Small intestine (tissue), 7 donors: ENCODE measurements at regions not wholly inside any gene's neighbourhood (a gene's known extent, or its start where the extent isn't known, plus 50 kb on each side); places are given as distances from the start of the nearest gene placed in this dataset.

Source experiments
- DNase-seq, 2 donors: peaks; one replicate each; pipeline versions ENCODE4 v3.0.0 to v3.0.0-alpha.2; 2013
- FAIRE-seq: peaks from 2 replicates; lab custom pipeline; 2012; peaks lifted over from hg19 to GRCh38; lab: Jason Lieb, UNC
- H3K27ac ChIP-seq, 3 donors: one replicate each; pipeline ENCODE4 v1.5.1; 2013; ENCODE audit warnings: low read length in 2 of 3, mild to moderate bottlenecking in 2 of 3, control low read depth in 1 of 3, inconsistent platforms in 1 of 3, low read depth in 1 of 3, moderate library complexity in 1 of 3
- H3K27me3 ChIP-seq, 3 donors: one replicate each; pipeline ENCODE4 v1.6.1; 2013; ENCODE audit warnings: low read length in 3 of 3, inconsistent platforms in 1 of 3; ENCODE audit not compliant: control insufficient read depth in 3 of 3, insufficient read depth in 3 of 3
- H3K36me3 ChIP-seq, 3 donors: one replicate each; pipeline ENCODE4 v1.6.1; 2013; ENCODE audit warnings: low read length in 3 of 3, inconsistent platforms in 1 of 3, low read depth in 1 of 3, mild to moderate bottlenecking in 1 of 3, moderate library complexity in 1 of 3; ENCODE audit not compliant: control insufficient read depth in 3 of 3, insufficient read depth in 2 of 3
- H3K4me1 ChIP-seq, 3 donors: one replicate each; pipeline ENCODE4 v1.6.1; 2013; ENCODE audit warnings: low read length in 2 of 3, inconsistent platforms in 1 of 3, low read depth in 1 of 3, mild to moderate bottlenecking in 1 of 3, moderate library complexity in 1 of 3; ENCODE audit not compliant: control insufficient read depth in 3 of 3, insufficient read depth in 2 of 3
- H3K4me3 ChIP-seq, 3 donors: one replicate each; pipeline ENCODE4 v1.5.1; 2013; ENCODE audit warnings: low read length in 3 of 3, control low read depth in 1 of 3, inconsistent platforms in 1 of 3, low read depth in 1 of 3, mild to moderate bottlenecking in 1 of 3, moderate library complexity in 1 of 3
- H3K9me3 ChIP-seq, 2 donors: one replicate each; pipeline ENCODE4 v1.6.1; 2013; ENCODE audit warnings: low read depth in 1 of 2, low read length in 1 of 2; ENCODE audit not compliant: control insufficient read depth in 2 of 2, insufficient read depth in 1 of 2
- WGBS, 3 donors: extraction: QIAGEN DNeasy Blood & Tissue Kit; methylation state at CpG; one replicate each; pipeline ENCODE4 v1.1.7; 2013; 5-methylcytosine and 5-hydroxymethylcytosine counted together
- donor health status: healthy with polysubstance abuse.
- donor health status: control.
- donor health status: control.
- donor health status: Bipolar disorder and iron deficiency.
- donor health status: healthy.

DNA sequence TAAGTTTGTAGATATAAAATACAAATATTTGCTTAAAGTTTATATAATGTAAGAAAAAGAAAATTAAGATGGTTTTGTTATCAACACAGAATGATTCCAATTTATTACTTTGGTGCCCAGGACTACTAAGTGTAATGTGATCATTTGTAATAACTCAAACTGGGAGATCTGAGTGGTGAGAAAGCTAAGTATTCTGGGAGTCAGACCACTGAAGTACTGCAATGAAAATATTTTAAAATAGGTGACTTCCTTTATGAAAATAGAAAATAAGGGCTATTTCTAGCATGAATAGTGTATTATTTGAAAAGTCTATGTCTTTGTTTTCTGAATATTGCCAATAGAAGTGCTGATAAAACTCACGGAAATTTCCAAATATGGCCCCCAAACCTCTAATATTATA lies 305.6 kb upstream of the MAN1A1 start:
- Histone ChIP-seq H3K27ac (no peak overlapping the region), H3K4me3 (no peak overlapping the region), H3K36me3 (no peaks in the 10 kb centered on the region), H3K9me3 (no peaks in the 10 kb centered on the region), H3K27me3 (no peaks in the 10 kb centered on the region), H3K4me1 (no peaks in the 10 kb centered on the region)
- 85 to 94% (median 89%) methylated on average over 1 of the region's 1 CpG for WGBS, 3 donors
- DNase-seq (no peak), FAIRE-seq (no peak)

DNA sequence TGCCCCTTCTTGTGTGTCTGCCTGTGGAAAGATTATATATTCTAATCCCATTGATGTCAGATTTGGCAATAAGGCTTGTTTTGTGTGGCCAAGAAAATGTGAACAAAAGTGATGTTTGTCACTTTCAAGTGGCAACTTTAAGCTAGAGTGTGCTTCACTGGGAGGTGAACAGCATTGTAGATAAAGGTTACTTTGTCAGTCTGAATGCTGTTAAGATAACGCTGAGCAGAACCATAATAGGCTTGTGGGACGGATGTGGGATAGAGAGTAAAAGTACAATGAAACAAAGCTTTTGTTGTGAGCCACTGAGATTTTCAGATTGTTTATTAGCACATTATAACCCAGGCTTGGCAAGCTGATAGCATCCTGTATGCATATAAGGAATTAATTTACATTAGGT lies 303.8 kb upstream of the MAN1A1 start:
- FAIRE-seq (no peak), DNase-seq (no peak)
- 7 to 50% (median 30%) methylated on average over 2 of the region's 2 CpGs for WGBS, 3 donors

DNA sequence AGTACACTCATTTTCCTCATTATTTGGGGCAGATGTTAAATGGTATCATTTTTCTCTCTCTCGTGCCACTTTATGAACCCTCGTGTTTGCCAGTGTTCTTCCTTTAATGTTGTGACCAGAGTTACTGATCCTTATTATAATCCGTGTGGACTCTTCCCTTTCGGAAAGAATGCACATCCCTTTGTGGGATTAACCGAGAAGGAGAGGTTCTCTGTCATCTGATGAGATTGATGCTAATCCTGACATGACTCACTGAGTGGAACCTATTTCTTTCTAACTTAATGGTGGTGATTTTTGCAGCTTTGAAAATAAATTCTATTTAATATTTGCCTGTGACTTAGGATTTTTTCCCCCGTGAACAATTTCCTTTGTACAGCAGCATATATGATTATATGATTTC lies 300.0 kb upstream of the MAN1A1 start:
- H3K4me3 ChIP-seq: no peak overlapping the region
- FAIRE-seq (no peak), DNase-seq (no peak)

More for the DNA sequence above, 303.8 kb upstream of the MAN1A1 start:
- Histone ChIP-seq H3K9me3 (no peaks in the 10 kb centered on the region), H3K4me3 (no peak overlapping the region), H3K27ac (no peak overlapping the region), H3K36me3 (no peaks in the 10 kb centered on the region), H3K27me3 (no peaks in the 10 kb centered on the region), H3K4me1 (no peaks in the 10 kb centered on the region)

DNA sequence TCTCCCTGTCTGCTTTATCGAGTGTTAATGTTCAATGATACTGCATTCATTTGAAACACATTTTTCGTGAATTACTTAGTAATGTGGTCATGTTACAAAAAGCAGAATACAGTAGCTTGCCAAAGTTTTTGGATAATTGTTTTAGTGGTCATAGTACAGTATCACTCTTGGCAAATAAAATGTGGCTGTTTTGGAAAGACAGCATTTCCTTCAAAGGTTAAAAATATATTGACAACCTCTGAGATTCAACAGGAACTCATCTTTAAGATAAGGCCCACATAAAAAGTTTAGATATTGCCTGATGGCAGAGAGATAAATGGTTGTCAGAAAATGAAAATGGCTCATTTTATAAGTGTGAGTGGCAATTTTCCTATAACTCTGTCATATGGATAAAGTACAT lies 297.7 kb upstream of the MAN1A1 start:
- no peak overlapping the region for H3K27ac ChIP-seq
- 73 to 92% (median 86%) methylated on average over 2 of the region's 2 CpGs for WGBS, 3 donors
- no peak for DNase-seq
- H3K9me3 ChIP-seq: no peaks in the 10 kb centered on the region
- no peaks in the 10 kb centered on the region for H3K4me1 ChIP-seq
- no peaks in the 10 kb centered on the region for H3K27me3 ChIP-seq
- no peak for FAIRE-seq
- no peaks in the 10 kb centered on the region for H3K36me3 ChIP-seq
- no peak overlapping the region for H3K4me3 ChIP-seq

More for the DNA sequence above, 300.0 kb upstream of the MAN1A1 start:
- 89 to 90% (median 90%) methylated on average over 6 of the region's 6 CpGs for WGBS, 3 donors
- no peaks in the 10 kb centered on the region for H3K27me3 ChIP-seq
- no peak overlapping the region for H3K27ac ChIP-seq
- H3K9me3 ChIP-seq: no peaks in the 10 kb centered on the region
- H3K4me1 ChIP-seq: no peaks in the 10 kb centered on the region
- H3K36me3 ChIP-seq: no peaks in the 10 kb centered on the region

DNA sequence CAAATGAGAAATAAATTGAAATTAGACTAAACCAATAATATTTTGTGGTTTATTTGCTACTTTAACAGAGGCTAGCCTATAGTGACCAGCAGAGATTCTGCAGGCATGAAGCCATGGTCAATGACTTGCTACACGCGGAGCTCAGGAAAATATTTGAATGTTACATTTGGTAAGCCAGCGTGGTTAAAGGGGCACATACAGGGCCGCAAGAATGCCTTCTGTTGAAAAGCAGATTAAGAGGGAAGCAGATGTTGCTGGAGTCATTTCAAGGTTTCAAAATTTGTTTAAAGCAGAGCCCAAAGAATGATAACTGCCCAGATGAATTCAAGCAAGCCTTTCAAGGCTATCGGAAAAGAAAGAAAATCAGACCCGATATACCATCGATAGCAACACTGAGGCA lies 294.3 kb upstream of the MAN1A1 start:
- H3K4me1 ChIP-seq: no peaks in the 10 kb centered on the region
- 85 to 95% (median 91%) methylated on average over 7 of the region's 7 CpGs for WGBS, 3 donors
- H3K27ac ChIP-seq: no peak overlapping the region
- DNase-seq (no peak), FAIRE-seq (no peak)
- H3K4me3 ChIP-seq: no peak overlapping the region
- no peaks in the 10 kb centered on the region for H3K36me3 ChIP-seq
- no peaks in the 10 kb centered on the region for H3K9me3 ChIP-seq
- H3K27me3 ChIP-seq: no peaks in the 10 kb centered on the region

DNA sequence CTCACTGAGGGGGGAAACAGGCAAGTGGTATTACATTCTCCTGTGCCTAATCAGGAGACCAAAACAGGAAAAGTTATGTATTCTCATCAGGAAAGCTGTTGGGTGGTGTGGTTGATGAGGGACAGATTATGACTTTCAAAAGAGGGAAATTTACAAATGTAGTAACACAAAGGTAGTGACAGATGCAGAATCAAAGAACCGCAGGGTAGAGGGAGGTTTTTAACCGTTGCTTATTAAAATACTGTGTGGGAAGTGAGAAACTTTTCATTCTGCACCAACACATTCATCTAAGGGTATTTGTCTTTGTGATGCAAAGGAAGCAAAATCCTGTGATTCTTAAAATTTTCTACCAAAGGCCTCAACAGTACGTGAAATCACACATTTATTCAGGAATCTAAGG lies 288.2 kb upstream of the MAN1A1 start:
- Histone ChIP-seq H3K27ac (no peak overlapping the region), H3K4me3 (no peak overlapping the region), H3K9me3 (no peaks in the 10 kb centered on the region), H3K36me3 (no peaks in the 10 kb centered on the region), H3K27me3 (no peaks in the 10 kb centered on the region), H3K4me1 (no peaks in the 10 kb centered on the region)
- no peak for FAIRE-seq
- no peak for DNase-seq
- 59 to 84% (median 67%) methylated on average over 3 of the region's 3 CpGs for WGBS, 3 donors

DNA sequence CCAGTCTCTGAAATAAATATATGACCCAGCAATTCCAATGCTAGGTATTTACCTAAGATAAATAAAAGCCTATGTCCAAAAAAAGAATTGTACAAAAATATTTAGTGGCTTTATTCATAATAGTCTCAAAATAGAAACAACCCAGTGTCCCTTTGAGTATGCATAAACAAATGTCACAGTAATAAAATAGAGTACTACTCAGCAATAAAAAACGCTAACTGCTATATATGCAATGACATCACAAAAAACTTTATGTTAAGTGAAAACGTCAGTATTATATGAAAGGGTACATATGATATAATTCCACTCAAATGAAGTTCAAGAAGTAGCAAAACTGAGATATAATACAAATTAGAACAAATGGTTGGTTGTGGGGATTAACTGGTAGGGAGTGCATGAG lies 286.5 kb upstream of the MAN1A1 start:
- Histone ChIP-seq H3K27ac (no peak overlapping the region), H3K9me3 (no peaks in the 10 kb centered on the region), H3K27me3 (no peaks in the 10 kb centered on the region), H3K4me1 (no peaks in the 10 kb centered on the region), H3K36me3 (no peaks in the 10 kb centered on the region), H3K4me3 (no peak overlapping the region)
- FAIRE-seq (no peak), DNase-seq (no peak)
- WGBS, 3 donors: 83 to 87% (median 83%) methylated on average over 2 of the region's 2 CpGs

DNA sequence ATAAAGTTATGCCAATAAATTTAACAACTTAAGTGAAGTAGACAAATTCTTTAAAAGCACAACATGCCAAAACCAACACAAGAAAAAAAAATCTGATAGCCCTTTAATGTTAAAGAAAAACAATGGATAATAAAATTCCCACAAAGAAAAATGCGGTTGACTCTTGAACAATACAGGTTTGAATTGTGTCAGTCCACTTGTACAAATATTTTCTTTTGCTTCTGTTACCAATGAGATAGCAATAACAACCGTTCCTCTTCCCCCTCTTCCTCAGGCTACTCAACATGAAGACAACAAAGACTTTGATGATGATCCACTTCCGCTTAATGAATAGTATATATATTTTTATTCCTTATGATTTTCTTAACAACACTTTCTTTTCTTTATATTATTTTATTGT lies 283.9 kb upstream of the MAN1A1 start:
- H3K36me3 ChIP-seq: no peaks in the 10 kb centered on the region
- H3K9me3 ChIP-seq: no peaks in the 10 kb centered on the region
- no peaks in the 10 kb centered on the region for H3K4me1 ChIP-seq
- no peaks in the 10 kb centered on the region for H3K27me3 ChIP-seq
- DNase-seq (no peak), FAIRE-seq (no peak)
- WGBS, 3 donors: 62 to 75% (median 65%) methylated on average over 3 of the region's 3 CpGs
- H3K27ac ChIP-seq: no peak overlapping the region
- no peak overlapping the region for H3K4me3 ChIP-seq

DNA sequence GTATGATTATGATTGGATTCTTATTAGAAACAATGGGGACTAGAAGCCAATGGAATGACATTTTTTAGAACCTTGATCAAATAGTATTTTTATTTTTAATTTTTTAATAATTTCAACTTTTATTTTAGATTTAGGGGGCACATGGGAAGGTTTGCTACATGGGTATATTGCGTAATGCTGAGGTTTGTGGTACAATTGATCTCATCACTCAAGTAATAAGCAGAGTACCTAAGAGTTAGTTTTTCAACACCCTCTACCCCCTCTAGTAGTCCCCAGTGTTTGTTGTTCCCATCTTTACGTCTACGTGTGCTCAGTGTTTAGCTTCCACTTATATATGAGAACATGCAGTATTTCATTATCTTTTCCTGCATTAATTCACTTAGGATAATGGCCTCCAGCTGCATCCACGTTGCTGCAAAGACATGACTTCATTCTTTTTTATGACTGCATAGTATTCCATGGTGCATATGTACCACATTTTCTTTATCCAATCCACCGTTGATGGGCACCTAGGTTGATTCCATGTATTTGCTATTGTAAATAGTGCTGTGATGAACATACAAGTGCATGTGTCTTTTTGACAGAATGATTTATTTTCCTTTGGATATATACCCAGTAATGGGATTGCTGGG lies 281.1 kb upstream of the MAN1A1 start:
- Histone ChIP-seq H3K27me3 (no peaks in the 10 kb centered on the region), H3K36me3 (no peaks in the 10 kb centered on the region), H3K4me3 (no peak overlapping the region), H3K4me1 (no peaks in the 10 kb centered on the region), H3K9me3 (no peaks in the 10 kb centered on the region), H3K27ac (no peak overlapping the region)
- 83 to 86% (median 84%) methylated on average over 5 of the region's 5 CpGs for WGBS, 3 donors
- DNase-seq (no peak), FAIRE-seq (no peak)
